Endothelial cell (in vitro differentiated cells): ENCODE measurements at regions not wholly inside any gene's neighbourhood (a gene's known extent, or its start where the extent isn't known, plus 50 kb on each side); places are given as distances from the start of the nearest gene placed in this dataset.

Experiments used
- DNase-seq: peaks from one replicate; pipeline ENCODE4 v3.0.0; 2021; ENCODE audit warnings: low spot score
- H3K27ac Mint-ChIP-seq: one replicate; pipeline ENCODE4 v1.8.0; 2021; ENCODE audit warnings: mixed read lengths, inconsistent platforms; ENCODE audit not compliant: unreplicated experiment
- H3K27me3 Mint-ChIP-seq: one replicate; pipeline ENCODE4 v1.8.0; 2021; ENCODE audit warnings: mild to moderate bottlenecking, moderate library complexity, mixed read lengths, inconsistent platforms; ENCODE audit not compliant: unreplicated experiment
- H3K36me3 Mint-ChIP-seq: one replicate; pipeline ENCODE4 v1.8.0; 2021; ENCODE audit warnings: mild to moderate bottlenecking, low read depth, mixed read lengths, inconsistent platforms; ENCODE audit not compliant: unreplicated experiment
- H3K4me1 Mint-ChIP-seq: one replicate; pipeline ENCODE4 v1.8.0; 2021; ENCODE audit warnings: mild to moderate bottlenecking, mixed read lengths, inconsistent platforms; ENCODE audit not compliant: unreplicated experiment
- H3K4me3 Mint-ChIP-seq: one replicate; pipeline ENCODE4 v1.8.0; 2021; ENCODE audit warnings: mild to moderate bottlenecking, mixed read lengths, inconsistent platforms; ENCODE audit not compliant: unreplicated experiment
- H3K9me3 Mint-ChIP-seq: one replicate; pipeline ENCODE4 v1.8.0; 2021; ENCODE audit warnings: mixed read lengths, inconsistent platforms; ENCODE audit not compliant: unreplicated experiment
- TF ChIP-seq, protein P1 (sequence below): fragments of 200-600 bp; sonication (generic); IDR thresholded peaks from one replicate; pipeline ENCODE4 v1.5.0; 2021; ENCODE audit warnings: antibody characterized with exemption; ENCODE audit not compliant: unreplicated experiment

- TF ChIP-seq, protein P1, sequence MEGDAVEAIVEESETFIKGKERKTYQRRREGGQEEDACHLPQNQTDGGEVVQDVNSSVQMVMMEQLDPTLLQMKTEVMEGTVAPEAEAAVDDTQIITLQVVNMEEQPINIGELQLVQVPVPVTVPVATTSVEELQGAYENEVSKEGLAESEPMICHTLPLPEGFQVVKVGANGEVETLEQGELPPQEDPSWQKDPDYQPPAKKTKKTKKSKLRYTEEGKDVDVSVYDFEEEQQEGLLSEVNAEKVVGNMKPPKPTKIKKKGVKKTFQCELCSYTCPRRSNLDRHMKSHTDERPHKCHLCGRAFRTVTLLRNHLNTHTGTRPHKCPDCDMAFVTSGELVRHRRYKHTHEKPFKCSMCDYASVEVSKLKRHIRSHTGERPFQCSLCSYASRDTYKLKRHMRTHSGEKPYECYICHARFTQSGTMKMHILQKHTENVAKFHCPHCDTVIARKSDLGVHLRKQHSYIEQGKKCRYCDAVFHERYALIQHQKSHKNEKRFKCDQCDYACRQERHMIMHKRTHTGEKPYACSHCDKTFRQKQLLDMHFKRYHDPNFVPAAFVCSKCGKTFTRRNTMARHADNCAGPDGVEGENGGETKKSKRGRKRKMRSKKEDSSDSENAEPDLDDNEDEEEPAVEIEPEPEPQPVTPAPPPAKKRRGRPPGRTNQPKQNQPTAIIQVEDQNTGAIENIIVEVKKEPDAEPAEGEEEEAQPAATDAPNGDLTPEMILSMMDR: no peak
- Mint-ChIP-seq H3K36me3 (peaks cover 7% of the 10 kb centered on the region), H3K9me3 (peaks cover 40% of the 10 kb centered on the region), H3K27ac (no peak overlapping the region), H3K27me3 (peaks cover 1% of the 10 kb centered on the region), H3K4me1 (no peaks in the 10 kb centered on the region), H3K4me3 (no peak overlapping the region)
- DNase-seq: no peak
Measured at GRCh38 chr10:130233426-130233825, 97.2 kb downstream of the GLRX3 start.

GRCh38 chr10:130234171-130234965, 98.2 kb downstream of the GLRX3 start:
- Mint-ChIP-seq H3K9me3 (peaks cover 36% of the 10 kb centered on the region), H3K4me1 (no peaks in the 10 kb centered on the region), H3K36me3 (peaks cover 7% of the 10 kb centered on the region), H3K27ac (no peak overlapping the region), H3K4me3 (no peak overlapping the region), H3K27me3 (peaks cover 1% of the 10 kb centered on the region)
- DNase-seq: no peak
- TF ChIP-seq, protein P1: no peak

- H3K27ac Mint-ChIP-seq: no peak overlapping the region
Measured at GRCh38 chr10:130236711-130237110, 100.5 kb downstream of the GLRX3 start.

GRCh38 chr10:130240409-130240808, 104.2 kb downstream of the GLRX3 start:
- H3K27ac Mint-ChIP-seq: no peak overlapping the region
- H3K36me3 Mint-ChIP-seq: peaks cover 10% of the 10 kb centered on the region
- no peaks in the 10 kb centered on the region for H3K4me1 Mint-ChIP-seq
- no peak for DNase-seq
- TF ChIP-seq, protein P1: no peak
- no peaks in the 10 kb centered on the region for H3K27me3 Mint-ChIP-seq
- H3K4me3 Mint-ChIP-seq: no peak overlapping the region
- H3K9me3 Mint-ChIP-seq: peaks cover 32% of the 10 kb centered on the region

More at GRCh38 chr10:130236711-130237110, 100.5 kb downstream of the GLRX3 start:
- Mint-ChIP-seq H3K36me3 (peaks cover 7% of the 10 kb centered on the region), H3K4me3 (no peak overlapping the region), H3K9me3 (peaks cover 24% of the 10 kb centered on the region), H3K4me1 (no peaks in the 10 kb centered on the region), H3K27me3 (no peaks in the 10 kb centered on the region)
- TF ChIP-seq, protein P1: no peak
- no peak for DNase-seq

DNA sequence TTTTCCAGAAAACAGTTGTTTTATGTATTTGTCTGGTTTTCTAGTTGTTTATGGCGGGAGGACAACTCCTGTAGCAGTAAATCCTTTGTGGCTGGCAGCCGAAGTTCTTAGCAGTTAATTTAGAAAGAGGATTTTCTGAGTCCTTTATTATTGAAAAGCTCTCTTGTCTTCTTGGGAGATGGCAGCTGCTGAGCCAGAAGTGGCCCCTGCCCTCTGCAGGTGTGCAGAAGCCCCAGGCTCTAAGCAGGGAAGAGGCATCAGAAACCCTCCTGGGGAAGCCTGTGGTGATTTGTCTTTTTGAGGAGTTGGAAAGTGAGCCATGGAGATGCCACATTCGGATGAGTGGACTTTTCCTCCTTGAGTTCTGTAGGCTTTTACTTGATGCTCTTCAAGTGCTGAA, 106.3 kb downstream of the GLRX3 start:
- Mint-ChIP-seq H3K4me1 (no peaks in the 10 kb centered on the region), H3K9me3 (peaks cover 41% of the 10 kb centered on the region), H3K27me3 (peaks cover 4% of the 10 kb centered on the region), H3K36me3 (peaks cover 17% of the 10 kb centered on the region), H3K27ac (no peak overlapping the region), H3K4me3 (no peak overlapping the region)
- DNase-seq: no peak
- TF ChIP-seq, protein P1: no peak
